ENCODE measurements at regions not wholly inside any gene's neighbourhood (a gene's known extent, or its start where the extent isn't known, plus 50 kb on each side); places are given as distances from the start of the nearest gene placed in this dataset.

DNA sequence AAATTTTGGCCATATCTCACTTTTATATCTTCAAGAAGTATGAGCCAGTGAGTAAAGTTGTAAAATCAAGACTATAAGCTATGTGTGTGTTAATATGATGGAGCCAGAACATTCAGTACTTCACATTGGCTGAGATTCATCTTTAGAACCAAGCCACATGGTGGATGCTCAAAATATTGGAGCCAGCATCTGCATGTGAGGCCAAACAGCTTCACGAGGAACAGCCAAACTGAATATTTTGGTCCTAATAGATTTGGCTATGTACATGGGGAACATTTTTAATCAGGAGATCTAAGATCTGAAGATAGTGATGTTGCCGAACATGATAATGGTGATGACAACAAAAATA is 1089.8 kb downstream of the TUSC7 start:
- Histone ChIP-seq H3K36me3 (replicated peaks in 1 of 2; ENCODE audit: control insufficient read depth in 1 of 2, insufficient read depth in 2 of 2, low read length in 1 of 2) (no peaks in the 10 kb centered on the region), H3K4me1 (ENCODE audit: control insufficient read depth in 1 of 2, insufficient read depth in 2 of 2, low read depth in 1 of 2, low read length in 1 of 2) (no peaks in the 10 kb centered on the region; a peak in 2 of 4 replicates), H2AFZ (ENCODE audit: low read depth) (no peak overlapping the region), H3K4me2 (no peak overlapping the region), H3K4me3 (ENCODE audit: low read depth in 2 of 2, low read length in 1 of 2) (no peak overlapping the region), H4K20me1 (ENCODE audit: insufficient read depth) (no peaks in the 10 kb centered on the region), H3K27me3 (ENCODE audit: insufficient read depth) (no peaks in the 10 kb centered on the region), H3F3A (replicated peaks; ENCODE audit: insufficient read depth) (no peaks in the 10 kb centered on the region), H3K9me2 (no peaks in the 10 kb centered on the region), H3K79me2 (ENCODE audit: insufficient read depth) (no peaks in the 10 kb centered on the region), H3K27ac (ENCODE audit: low read depth in 2 of 2, low read length in 1 of 2) (no peak overlapping the region), H3K9me3 (no peaks in the 10 kb centered on the region), H3K9ac (no peak overlapping the region)
- DNase-seq = no peak
- 73% methylated on average over 2 of the region's 2 CpGs for WGBS (ENCODE audit: low lambda C conversion rate)
- ChIA-PET POLR2A (no interaction called here), CTCF (interaction anchor here (1.1 kb wide), 1 partner anchor 198 kb away, joined by 4 read pairs; no protein-coding TSS in a partner anchor)
- TF ChIP-seq, protein P1, sequence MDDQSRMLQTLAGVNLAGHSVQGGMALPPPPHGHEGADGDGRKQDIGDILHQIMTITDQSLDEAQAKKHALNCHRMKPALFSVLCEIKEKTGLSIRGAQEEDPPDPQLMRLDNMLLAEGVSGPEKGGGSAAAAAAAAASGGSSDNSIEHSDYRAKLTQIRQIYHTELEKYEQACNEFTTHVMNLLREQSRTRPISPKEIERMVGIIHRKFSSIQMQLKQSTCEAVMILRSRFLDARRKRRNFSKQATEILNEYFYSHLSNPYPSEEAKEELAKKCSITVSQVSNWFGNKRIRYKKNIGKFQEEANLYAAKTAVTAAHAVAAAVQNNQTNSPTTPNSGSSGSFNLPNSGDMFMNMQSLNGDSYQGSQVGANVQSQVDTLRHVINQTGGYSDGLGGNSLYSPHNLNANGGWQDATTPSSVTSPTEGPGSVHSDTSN (IDR thresholded peaks at IDR 0.05) = no peak
- no peak for TF ChIP-seq MXI1 (IDR thresholded peaks at IDR 0.05; ENCODE audit: low read depth, low read length)
- no peak for TF ChIP-seq MEF2A (IDR thresholded peaks at IDR 0.05; ENCODE audit: borderline replicate concordance, low read depth)
- TF ChIP-seq, protein P2, sequence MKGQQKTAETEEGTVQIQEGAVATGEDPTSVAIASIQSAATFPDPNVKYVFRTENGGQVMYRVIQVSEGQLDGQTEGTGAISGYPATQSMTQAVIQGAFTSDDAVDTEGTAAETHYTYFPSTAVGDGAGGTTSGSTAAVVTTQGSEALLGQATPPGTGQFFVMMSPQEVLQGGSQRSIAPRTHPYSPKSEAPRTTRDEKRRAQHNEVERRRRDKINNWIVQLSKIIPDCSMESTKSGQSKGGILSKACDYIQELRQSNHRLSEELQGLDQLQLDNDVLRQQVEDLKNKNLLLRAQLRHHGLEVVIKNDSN (IDR thresholded peaks at IDR 0.05; ENCODE audit: borderline replicate concordance, low read depth) = no peak
- TF ChIP-seq FOXJ3 (CRISPR knock-in tag; IDR thresholded peaks at IDR 0.05) = no peak
- TF ChIP-seq, protein P3, sequence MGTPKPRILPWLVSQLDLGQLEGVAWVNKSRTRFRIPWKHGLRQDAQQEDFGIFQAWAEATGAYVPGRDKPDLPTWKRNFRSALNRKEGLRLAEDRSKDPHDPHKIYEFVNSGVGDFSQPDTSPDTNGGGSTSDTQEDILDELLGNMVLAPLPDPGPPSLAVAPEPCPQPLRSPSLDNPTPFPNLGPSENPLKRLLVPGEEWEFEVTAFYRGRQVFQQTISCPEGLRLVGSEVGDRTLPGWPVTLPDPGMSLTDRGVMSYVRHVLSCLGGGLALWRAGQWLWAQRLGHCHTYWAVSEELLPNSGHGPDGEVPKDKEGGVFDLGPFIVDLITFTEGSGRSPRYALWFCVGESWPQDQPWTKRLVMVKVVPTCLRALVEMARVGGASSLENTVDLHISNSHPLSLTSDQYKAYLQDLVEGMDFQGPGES (IDR thresholded peaks at IDR 0.05; ENCODE audit: low read depth, low read length) = no peak
- no peak for TF ChIP-seq TAF1 (IDR thresholded peaks at IDR 0.05; ENCODE audit: borderline replicate concordance, low read depth, low read length)
- TF ChIP-seq, protein P4, sequence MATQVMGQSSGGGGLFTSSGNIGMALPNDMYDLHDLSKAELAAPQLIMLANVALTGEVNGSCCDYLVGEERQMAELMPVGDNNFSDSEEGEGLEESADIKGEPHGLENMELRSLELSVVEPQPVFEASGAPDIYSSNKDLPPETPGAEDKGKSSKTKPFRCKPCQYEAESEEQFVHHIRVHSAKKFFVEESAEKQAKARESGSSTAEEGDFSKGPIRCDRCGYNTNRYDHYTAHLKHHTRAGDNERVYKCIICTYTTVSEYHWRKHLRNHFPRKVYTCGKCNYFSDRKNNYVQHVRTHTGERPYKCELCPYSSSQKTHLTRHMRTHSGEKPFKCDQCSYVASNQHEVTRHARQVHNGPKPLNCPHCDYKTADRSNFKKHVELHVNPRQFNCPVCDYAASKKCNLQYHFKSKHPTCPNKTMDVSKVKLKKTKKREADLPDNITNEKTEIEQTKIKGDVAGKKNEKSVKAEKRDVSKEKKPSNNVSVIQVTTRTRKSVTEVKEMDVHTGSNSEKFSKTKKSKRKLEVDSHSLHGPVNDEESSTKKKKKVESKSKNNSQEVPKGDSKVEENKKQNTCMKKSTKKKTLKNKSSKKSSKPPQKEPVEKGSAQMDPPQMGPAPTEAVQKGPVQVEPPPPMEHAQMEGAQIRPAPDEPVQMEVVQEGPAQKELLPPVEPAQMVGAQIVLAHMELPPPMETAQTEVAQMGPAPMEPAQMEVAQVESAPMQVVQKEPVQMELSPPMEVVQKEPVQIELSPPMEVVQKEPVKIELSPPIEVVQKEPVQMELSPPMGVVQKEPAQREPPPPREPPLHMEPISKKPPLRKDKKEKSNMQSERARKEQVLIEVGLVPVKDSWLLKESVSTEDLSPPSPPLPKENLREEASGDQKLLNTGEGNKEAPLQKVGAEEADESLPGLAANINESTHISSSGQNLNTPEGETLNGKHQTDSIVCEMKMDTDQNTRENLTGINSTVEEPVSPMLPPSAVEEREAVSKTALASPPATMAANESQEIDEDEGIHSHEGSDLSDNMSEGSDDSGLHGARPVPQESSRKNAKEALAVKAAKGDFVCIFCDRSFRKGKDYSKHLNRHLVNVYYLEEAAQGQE (IDR thresholded peaks at IDR 0.05; ENCODE audit: low read depth, low read length) = no peak
- TF ChIP-seq EP300 (IDR thresholded peaks at IDR 0.05; ENCODE audit: borderline replicate concordance in 1 of 2, low read depth in 1 of 2, low read length in 1 of 2) = no peak
- TF ChIP-seq RFX5 (IDR thresholded peaks at IDR 0.05; ENCODE audit: low read length) = no peak
- no peak for TF ChIP-seq SMC3 (IDR thresholded peaks at IDR 0.05; ENCODE audit: low read depth, low read length)
- TF ChIP-seq JUND (IDR thresholded peaks at IDR 0.05) = no peak
- TF ChIP-seq RCOR1 (IDR thresholded peaks at IDR 0.05; ENCODE audit: low read length) = no peak
- TF ChIP-seq ELF1 (IDR thresholded peaks at IDR 0.05) = no peak
- no peak for TF ChIP-seq TEAD4 (IDR thresholded peaks at IDR 0.05; ENCODE audit: borderline replicate concordance, insufficient read depth)
- TF ChIP-seq CHD2 (IDR thresholded peaks at IDR 0.05; ENCODE audit: low read length, partially characterized antibody) = no peak
- TF ChIP-seq, protein P5, sequence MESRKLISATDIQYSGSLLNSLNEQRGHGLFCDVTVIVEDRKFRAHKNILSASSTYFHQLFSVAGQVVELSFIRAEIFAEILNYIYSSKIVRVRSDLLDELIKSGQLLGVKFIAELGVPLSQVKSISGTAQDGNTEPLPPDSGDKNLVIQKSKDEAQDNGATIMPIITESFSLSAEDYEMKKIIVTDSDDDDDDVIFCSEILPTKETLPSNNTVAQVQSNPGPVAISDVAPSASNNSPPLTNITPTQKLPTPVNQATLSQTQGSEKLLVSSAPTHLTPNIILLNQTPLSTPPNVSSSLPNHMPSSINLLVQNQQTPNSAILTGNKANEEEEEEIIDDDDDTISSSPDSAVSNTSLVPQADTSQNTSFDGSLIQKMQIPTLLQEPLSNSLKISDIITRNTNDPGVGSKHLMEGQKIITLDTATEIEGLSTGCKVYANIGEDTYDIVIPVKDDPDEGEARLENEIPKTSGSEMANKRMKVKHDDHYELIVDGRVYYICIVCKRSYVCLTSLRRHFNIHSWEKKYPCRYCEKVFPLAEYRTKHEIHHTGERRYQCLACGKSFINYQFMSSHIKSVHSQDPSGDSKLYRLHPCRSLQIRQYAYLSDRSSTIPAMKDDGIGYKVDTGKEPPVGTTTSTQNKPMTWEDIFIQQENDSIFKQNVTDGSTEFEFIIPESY (IDR thresholded peaks at IDR 0.05; ENCODE audit: borderline replicate concordance, low read depth) = no peak
- TF ChIP-seq TCF12 (IDR thresholded peaks at IDR 0.05) = no peak
- TF ChIP-seq FOXM1 (IDR thresholded peaks at IDR 0.05; ENCODE audit: low read depth) = no peak
- TF ChIP-seq GABPA (IDR thresholded peaks at IDR 0.05; ENCODE audit: low read depth) = no peak
